ENCODE measurements at regions not wholly inside any gene's neighbourhood (a gene's known extent, or its start where the extent isn't known, plus 50 kb on each side); places are given as distances from the start of the nearest gene placed in this dataset.

GRCh38 chr2:209307161-209308001 lies 116.5 kb upstream of the MAP2 start:
- Histone ChIP-seq H3K9ac (ENCODE audit: insufficient read depth, low read length, poor library complexity, severe bottlenecking) (no peak overlapping the region), H3K36me3 (replicated peaks in 1 of 2; ENCODE audit: control insufficient read depth in 1 of 2, insufficient read depth in 2 of 2, low read length in 2 of 2) (no peaks in the 10 kb centered on the region), H3K79me2 (ENCODE audit: insufficient read depth, low read length) (no peaks in the 10 kb centered on the region), H3K27me3 (ENCODE audit: control insufficient read depth in 2 of 2, insufficient read depth in 2 of 2, low read length in 2 of 2) (no peaks in the 10 kb centered on the region), H3K9me3 (replicated peaks in 1 of 2; ENCODE audit: control insufficient read depth in 1 of 2, insufficient read depth in 1 of 2, low read length in 2 of 2) (peaks cover 0 to 4% of the 10 kb centered on the region in 2 donors), H3K27ac (ENCODE audit: low read depth in 1 of 2, low read length in 2 of 2) (no peak overlapping the region), H3K4me1 (ENCODE audit: control insufficient read depth in 1 of 2, insufficient read depth in 2 of 2, low read length in 2 of 2) (no peaks in the 10 kb centered on the region), H2AFZ (ENCODE audit: insufficient read depth, low read depth, low read length, poor library complexity, severe bottlenecking) (no peak overlapping the region), H3K4me3 (replicated peaks in 1 of 3; ENCODE audit: low read depth in 2 of 3, low read length in 3 of 3) (no peak overlapping the region), H3K4me2 (replicated peaks; ENCODE audit: extremely low read depth, low read length, poor library complexity, severe bottlenecking) (no peak overlapping the region), H4K20me1 (ENCODE audit: insufficient read depth, low read length) (no peaks in the 10 kb centered on the region)
- peaks cover 0 to 8% (median 1%) of the 10 kb centered on the region in 7 donors for H3K9me3 Mint-ChIP-seq
- no peak overlapping the region for H3K4me3 Mint-ChIP-seq
- no peak for TF ChIP-seq CTCF (IDR thresholded peaks at IDR 0.05)
- WGBS (ENCODE audit: insufficient coverage), result 95% methylated on average over 6 of the region's 10 CpGs
- peaks cover 1 to 2% (median 2%) of the 10 kb centered on the region in 3 donors for H3K27me3 Mint-ChIP-seq (ENCODE audit: low read depth in 3 of 3)
- no peak overlapping the region for H3K27ac Mint-ChIP-seq
- no peaks in the 10 kb centered on the region for H3K36me3 Mint-ChIP-seq
- intact Hi-C loops (cut with micrococcal nuclease), result no loop called here
- no peak for DNase-seq
- H3K4me1 Mint-ChIP-seq, result no peaks in the 10 kb centered on the region

GRCh38 chr2:209308415-209308814 lies 115.4 kb upstream of the MAP2 start:
- Histone ChIP-seq H3K27ac (ENCODE audit: low read depth in 1 of 2, low read length in 2 of 2) (no peak overlapping the region), H3K4me2 (replicated peaks; ENCODE audit: extremely low read depth, low read length, poor library complexity, severe bottlenecking) (no peak overlapping the region), H4K20me1 (ENCODE audit: insufficient read depth, low read length) (no peaks in the 10 kb centered on the region), H3K9me3 (replicated peaks in 1 of 2; ENCODE audit: control insufficient read depth in 1 of 2, insufficient read depth in 1 of 2, low read length in 2 of 2) (peaks cover 0 to 4% of the 10 kb centered on the region in 2 donors), H3K36me3 (replicated peaks in 1 of 2; ENCODE audit: control insufficient read depth in 1 of 2, insufficient read depth in 2 of 2, low read length in 2 of 2) (no peaks in the 10 kb centered on the region), H3K4me1 (ENCODE audit: control insufficient read depth in 1 of 2, insufficient read depth in 2 of 2, low read length in 2 of 2) (no peaks in the 10 kb centered on the region), H3K27me3 (ENCODE audit: control insufficient read depth in 2 of 2, insufficient read depth in 2 of 2, low read length in 2 of 2) (no peaks in the 10 kb centered on the region), H3K79me2 (ENCODE audit: insufficient read depth, low read length) (no peaks in the 10 kb centered on the region), H2AFZ (ENCODE audit: insufficient read depth, low read depth, low read length, poor library complexity, severe bottlenecking) (no peak overlapping the region), H3K4me3 (replicated peaks in 1 of 3; ENCODE audit: low read depth in 2 of 3, low read length in 3 of 3) (no peak overlapping the region), H3K9ac (ENCODE audit: insufficient read depth, low read length, poor library complexity, severe bottlenecking) (no peak overlapping the region)
- no peaks in the 10 kb centered on the region for H3K36me3 Mint-ChIP-seq
- no peak for TF ChIP-seq CTCF (IDR thresholded peaks at IDR 0.05)
- intact Hi-C loops (cut with micrococcal nuclease), result no loop called here
- H3K9me3 Mint-ChIP-seq, result peaks cover 0 to 10% (median 1%) of the 10 kb centered on the region in 7 donors
- H3K27me3 Mint-ChIP-seq (ENCODE audit: low read depth in 3 of 3), result peaks cover 1 to 2% (median 2%) of the 10 kb centered on the region in 3 donors
- no peak overlapping the region for H3K27ac Mint-ChIP-seq
- no peak for DNase-seq
- no peaks in the 10 kb centered on the region for H3K4me1 Mint-ChIP-seq
- no peak overlapping the region for H3K4me3 Mint-ChIP-seq
